ENCODE measurements at regions not wholly inside any gene's neighbourhood (a gene's known extent, or its start where the extent isn't known, plus 50 kb on each side); places are given as distances from the start of the nearest gene placed in this dataset.
"Not testable (repeated sequence)": the region's sequence is repeated elsewhere in the genome, so short reads cannot be mapped to it uniquely, and the experiment has no call there.

GRCh38 chr2:231644426-231644825 is 51.8 kb downstream of the TEX44 start:
- no peak for DNase-seq

- no peak for DNase-seq
Observed at GRCh38 chr2:231646476-231646875, 53.8 kb downstream of the TEX44 start.

GRCh38 chr2:231648579-231649174 is 56.0 kb downstream of the TEX44 start:
- peak; percentile 59 for DNase-seq

GRCh38 chr2:231651561-231651960 is 56.8 kb upstream of the PTMA start:
- DNase-seq, result not testable (repeated sequence)

- DNase-seq, result no peak
Observed at GRCh38 chr2:231655488-231655887, 52.8 kb upstream of the PTMA start.

GRCh38 chr2:231655894-231656293 is 52.4 kb upstream of the PTMA start:
- no peak for DNase-seq
